SH-SY5Y (cell line): ENCODE measurements at regions not wholly inside any gene's neighbourhood (a gene's known extent, or its start where the extent isn't known, plus 50 kb on each side); places are given as distances from the start of the nearest gene placed in this dataset.

Experiments used
- GATA2 ChIP-seq: IDR thresholded peaks from 2 replicates; pipeline ENCODE4 v1.6.1; 2011; ENCODE audit warnings: mild to moderate bottlenecking, low read depth, low read length
- GATA3 ChIP-seq: IDR thresholded peaks from 2 replicates; pipeline ENCODE4 v1.6.1; 2011; ENCODE audit warnings: low read depth, mild to moderate bottlenecking, low read length, moderate library complexity

GRCh38 chr4:54378461-54378860 lies 149.4 kb downstream of the PDGFRA start:
- no peak for TF ChIP-seq GATA2
- TF ChIP-seq GATA3: no peak
